ENCODE measurements at regions not wholly inside any gene's neighbourhood (a gene's known extent, or its start where the extent isn't known, plus 50 kb on each side); places are given as distances from the start of the nearest gene placed in this dataset.

DNA sequence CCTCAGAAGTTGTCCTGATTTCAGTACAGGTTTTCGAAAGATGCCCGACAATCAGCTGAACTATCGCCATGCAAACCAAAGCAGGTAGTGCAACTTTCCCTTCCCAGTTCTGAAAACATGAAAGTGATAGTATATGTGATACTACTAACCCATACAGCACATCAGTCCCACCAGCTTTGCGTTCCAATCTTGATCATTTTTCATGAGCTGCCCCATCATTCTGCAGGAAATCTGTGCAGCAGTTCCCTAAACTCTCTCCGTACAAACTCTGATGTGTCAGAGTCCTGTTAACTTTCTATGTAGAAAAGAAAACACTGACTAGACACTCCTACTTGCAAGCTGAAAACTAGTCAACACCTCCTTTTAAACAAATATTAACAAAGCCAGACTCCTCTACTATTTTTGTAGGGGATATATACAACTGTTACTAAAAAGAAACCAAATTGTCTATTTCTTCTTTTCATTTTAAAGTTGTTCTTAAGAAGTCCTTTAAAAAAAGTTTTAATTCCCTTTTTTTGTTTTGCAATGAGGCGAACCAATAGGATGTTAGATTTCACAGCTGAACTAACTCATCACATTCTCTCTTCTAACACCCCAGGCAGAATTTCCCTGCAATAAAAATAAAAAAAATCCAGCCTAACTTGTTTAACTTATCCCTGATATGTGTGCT is 99.6 kb upstream of the DST start:
- no peak overlapping the region for H2AFZ ChIP-seq (ENCODE audit: low read depth, low read length, severe bottlenecking)
- no peaks in the 10 kb centered on the region for H3K79me2 ChIP-seq (ENCODE audit: insufficient read depth, low read length)

GRCh38 chr6:56741472-56741871 is 98.8 kb upstream of the DST start:
- no peak overlapping the region for H3K4me2 ChIP-seq (ENCODE audit: low read depth, low read length, poor library complexity, severe bottlenecking)
- H3K4me3 ChIP-seq (ENCODE audit: insufficient read depth, low read length, poor library complexity, severe bottlenecking): no peak overlapping the region
- H3K9me3 ChIP-seq (ENCODE audit: insufficient read depth, low read length): no peaks in the 10 kb centered on the region
- H3K36me3 ChIP-seq (ENCODE audit: low read length): no peaks in the 10 kb centered on the region
- TF ChIP-seq EZH2phosphoT487 (conservative IDR thresholded peaks at IDR 0.05; ENCODE audit: low read length): no peak
- TF ChIP-seq, protein P1, sequence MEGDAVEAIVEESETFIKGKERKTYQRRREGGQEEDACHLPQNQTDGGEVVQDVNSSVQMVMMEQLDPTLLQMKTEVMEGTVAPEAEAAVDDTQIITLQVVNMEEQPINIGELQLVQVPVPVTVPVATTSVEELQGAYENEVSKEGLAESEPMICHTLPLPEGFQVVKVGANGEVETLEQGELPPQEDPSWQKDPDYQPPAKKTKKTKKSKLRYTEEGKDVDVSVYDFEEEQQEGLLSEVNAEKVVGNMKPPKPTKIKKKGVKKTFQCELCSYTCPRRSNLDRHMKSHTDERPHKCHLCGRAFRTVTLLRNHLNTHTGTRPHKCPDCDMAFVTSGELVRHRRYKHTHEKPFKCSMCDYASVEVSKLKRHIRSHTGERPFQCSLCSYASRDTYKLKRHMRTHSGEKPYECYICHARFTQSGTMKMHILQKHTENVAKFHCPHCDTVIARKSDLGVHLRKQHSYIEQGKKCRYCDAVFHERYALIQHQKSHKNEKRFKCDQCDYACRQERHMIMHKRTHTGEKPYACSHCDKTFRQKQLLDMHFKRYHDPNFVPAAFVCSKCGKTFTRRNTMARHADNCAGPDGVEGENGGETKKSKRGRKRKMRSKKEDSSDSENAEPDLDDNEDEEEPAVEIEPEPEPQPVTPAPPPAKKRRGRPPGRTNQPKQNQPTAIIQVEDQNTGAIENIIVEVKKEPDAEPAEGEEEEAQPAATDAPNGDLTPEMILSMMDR (IDR thresholded peaks at IDR 0.05; ENCODE audit: insufficient read depth, low read length, poor library complexity, severe bottlenecking): no peak
- H3F3A ChIP-seq (ENCODE audit: insufficient read depth): no peaks in the 10 kb centered on the region
- no peaks in the 10 kb centered on the region for H4K20me1 ChIP-seq (ENCODE audit: low read depth, low read length)
- no peak overlapping the region for H3K9ac ChIP-seq (ENCODE audit: low read length)
- H2AFZ ChIP-seq (ENCODE audit: low read depth, low read length, severe bottlenecking): no peak overlapping the region
- no peaks in the 10 kb centered on the region for H3K9me2 ChIP-seq (replicated peaks; ENCODE audit: insufficient read depth, low read length)
- no peak overlapping the region for H3K27ac ChIP-seq (ENCODE audit: low read depth, low read length)
- H3K27me3 ChIP-seq (ENCODE audit: low read length): 0 out of 2 replicates have a peak, but pooled peaks cover 4% of the 10 kb centered on the region
- H3K79me2 ChIP-seq (ENCODE audit: insufficient read depth, low read length): no peaks in the 10 kb centered on the region

More for the DNA sequence above, 99.6 kb upstream of the DST start:
- Histone ChIP-seq H3K9ac (ENCODE audit: low read length) (no peak overlapping the region), H3K9me2 (replicated peaks; ENCODE audit: insufficient read depth, low read length) (no peaks in the 10 kb centered on the region), H3K9me3 (ENCODE audit: insufficient read depth, low read length) (no peaks in the 10 kb centered on the region), H3K27me3 (ENCODE audit: low read length) (0 out of 2 replicates have a peak, but pooled peaks cover 6% of the 10 kb centered on the region), H3K4me2 (ENCODE audit: low read depth, low read length, poor library complexity, severe bottlenecking) (no peak overlapping the region), H3K36me3 (ENCODE audit: low read length) (no peaks in the 10 kb centered on the region), H4K20me1 (ENCODE audit: low read depth, low read length) (no peaks in the 10 kb centered on the region), H3F3A (ENCODE audit: insufficient read depth) (no peaks in the 10 kb centered on the region), H3K27ac (ENCODE audit: low read depth, low read length) (no peak overlapping the region), H3K4me3 (ENCODE audit: insufficient read depth, low read length, poor library complexity, severe bottlenecking) (no peak overlapping the region)
- TF ChIP-seq, protein P1 (IDR thresholded peaks at IDR 0.05; ENCODE audit: insufficient read depth, low read length, poor library complexity, severe bottlenecking): no peak

- Histone ChIP-seq H3K27me3 (ENCODE audit: low read length) (0 out of 2 replicates have a peak, but pooled peaks cover 4% of the 10 kb centered on the region), H3K9me3 (ENCODE audit: insufficient read depth, low read length) (no peaks in the 10 kb centered on the region), H3K79me2 (ENCODE audit: insufficient read depth, low read length) (no peaks in the 10 kb centered on the region), H3K4me3 (ENCODE audit: insufficient read depth, low read length, poor library complexity, severe bottlenecking) (no peak overlapping the region), H3K9ac (ENCODE audit: low read length) (no peak overlapping the region), H3K4me2 (ENCODE audit: low read depth, low read length, poor library complexity, severe bottlenecking) (no peak overlapping the region), H4K20me1 (ENCODE audit: low read depth, low read length) (no peaks in the 10 kb centered on the region), H3K36me3 (ENCODE audit: low read length) (no peaks in the 10 kb centered on the region), H3K9me2 (replicated peaks; ENCODE audit: insufficient read depth, low read length) (no peaks in the 10 kb centered on the region), H3F3A (ENCODE audit: insufficient read depth) (no peaks in the 10 kb centered on the region), H3K27ac (ENCODE audit: low read depth, low read length) (no peak overlapping the region), H2AFZ (ENCODE audit: low read depth, low read length, severe bottlenecking) (no peak overlapping the region)
- TF ChIP-seq, protein P1 (IDR thresholded peaks at IDR 0.05; ENCODE audit: insufficient read depth, low read length, poor library complexity, severe bottlenecking): no peak
- TF ChIP-seq EZH2phosphoT487 (conservative IDR thresholded peaks at IDR 0.05; ENCODE audit: low read length): no peak
Observed at GRCh38 chr6:56739836-56740815, 97.4 kb upstream of the DST start.
